WERI-Rb-1 (cell line): ENCODE measurements at regions not wholly inside any gene's neighbourhood (a gene's known extent, or its start where the extent isn't known, plus 50 kb on each side); places are given as distances from the start of the nearest gene placed in this dataset.

ENCODE experiments used
- DNase-seq: peaks from one replicate; pipeline ENCODE4 v3.0.0-alpha.2; 2020
- H3K27ac ChIP-seq: fragments of 250-450 bp; sonication (Bioruptor Pico); 2 replicates; pipeline ENCODE4 v1.5.1; 2020; ENCODE audit warnings: mild to moderate bottlenecking, moderate library complexity
- H3K27me3 ChIP-seq: fragments of 250-450 bp; sonication (Bioruptor Pico); 2 replicates; pipeline ENCODE4 v1.5.1; 2021; ENCODE audit warnings: mild to moderate bottlenecking, low read depth, moderate library complexity; ENCODE audit not compliant: insufficient read depth, severe bottlenecking
- H3K36me3 ChIP-seq: fragments of 250-450 bp; sonication (Bioruptor Pico); 2 replicates; pipeline ENCODE4 v1.5.1; 2020; ENCODE audit warnings: mild to moderate bottlenecking, moderate library complexity
- H3K4me3 ChIP-seq: 2 replicates; pipeline ENCODE4 v1.5.1; 2011; ENCODE audit warnings: low read depth, mild to moderate bottlenecking, control low read depth, low read length
- H3K9me3 ChIP-seq: fragments of 250-450 bp; sonication (Bioruptor Pico); 2 replicates; pipeline ENCODE4 v1.5.1; 2021; ENCODE audit warnings: mild to moderate bottlenecking, moderate library complexity; ENCODE audit not compliant: severe bottlenecking
- TF ChIP-seq, protein P1 (sequence below): IDR thresholded peaks from 2 replicates; pipeline ENCODE4 v1.5.1; 2011; ENCODE audit warnings: low read depth, mild to moderate bottlenecking, control low read depth, inconsistent platforms, low read length

DNA sequence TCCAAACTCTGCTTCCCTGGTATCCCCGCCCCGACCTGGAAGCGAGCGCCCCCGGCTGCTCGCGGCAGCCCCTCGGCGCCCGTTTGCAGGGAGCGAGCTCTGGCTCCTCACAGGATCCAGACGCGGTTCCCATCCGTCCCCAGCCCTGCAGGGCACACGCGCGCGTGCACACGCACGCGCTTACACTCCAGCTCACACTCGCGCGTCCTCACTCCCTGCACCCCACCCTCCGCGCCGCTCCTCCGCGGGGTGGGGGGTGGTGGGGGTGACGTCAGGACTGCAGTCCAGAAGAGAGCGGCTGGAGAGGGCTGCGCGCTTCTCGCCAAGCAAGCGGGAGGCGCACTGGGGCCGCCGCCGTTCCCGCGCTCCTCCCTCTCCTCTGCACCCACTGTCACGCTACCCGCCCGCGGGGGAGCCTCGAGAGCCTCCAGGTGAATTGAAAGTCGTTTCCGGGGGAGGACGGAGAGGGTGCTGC is 255.6 kb downstream of the OTUD1 start:
- no peaks in the 10 kb centered on the region for H3K9me3 ChIP-seq
- peak; percentile 19 for DNase-seq
- H3K4me3 ChIP-seq, result peak overlapping the region; percentile 47
- H3K27me3 ChIP-seq, result peaks cover 20% of the 10 kb centered on the region
- TF ChIP-seq, protein P1, sequence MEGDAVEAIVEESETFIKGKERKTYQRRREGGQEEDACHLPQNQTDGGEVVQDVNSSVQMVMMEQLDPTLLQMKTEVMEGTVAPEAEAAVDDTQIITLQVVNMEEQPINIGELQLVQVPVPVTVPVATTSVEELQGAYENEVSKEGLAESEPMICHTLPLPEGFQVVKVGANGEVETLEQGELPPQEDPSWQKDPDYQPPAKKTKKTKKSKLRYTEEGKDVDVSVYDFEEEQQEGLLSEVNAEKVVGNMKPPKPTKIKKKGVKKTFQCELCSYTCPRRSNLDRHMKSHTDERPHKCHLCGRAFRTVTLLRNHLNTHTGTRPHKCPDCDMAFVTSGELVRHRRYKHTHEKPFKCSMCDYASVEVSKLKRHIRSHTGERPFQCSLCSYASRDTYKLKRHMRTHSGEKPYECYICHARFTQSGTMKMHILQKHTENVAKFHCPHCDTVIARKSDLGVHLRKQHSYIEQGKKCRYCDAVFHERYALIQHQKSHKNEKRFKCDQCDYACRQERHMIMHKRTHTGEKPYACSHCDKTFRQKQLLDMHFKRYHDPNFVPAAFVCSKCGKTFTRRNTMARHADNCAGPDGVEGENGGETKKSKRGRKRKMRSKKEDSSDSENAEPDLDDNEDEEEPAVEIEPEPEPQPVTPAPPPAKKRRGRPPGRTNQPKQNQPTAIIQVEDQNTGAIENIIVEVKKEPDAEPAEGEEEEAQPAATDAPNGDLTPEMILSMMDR, result no peak
- H3K36me3 ChIP-seq, result no peaks in the 10 kb centered on the region
- no peak overlapping the region for H3K27ac ChIP-seq

DNA sequence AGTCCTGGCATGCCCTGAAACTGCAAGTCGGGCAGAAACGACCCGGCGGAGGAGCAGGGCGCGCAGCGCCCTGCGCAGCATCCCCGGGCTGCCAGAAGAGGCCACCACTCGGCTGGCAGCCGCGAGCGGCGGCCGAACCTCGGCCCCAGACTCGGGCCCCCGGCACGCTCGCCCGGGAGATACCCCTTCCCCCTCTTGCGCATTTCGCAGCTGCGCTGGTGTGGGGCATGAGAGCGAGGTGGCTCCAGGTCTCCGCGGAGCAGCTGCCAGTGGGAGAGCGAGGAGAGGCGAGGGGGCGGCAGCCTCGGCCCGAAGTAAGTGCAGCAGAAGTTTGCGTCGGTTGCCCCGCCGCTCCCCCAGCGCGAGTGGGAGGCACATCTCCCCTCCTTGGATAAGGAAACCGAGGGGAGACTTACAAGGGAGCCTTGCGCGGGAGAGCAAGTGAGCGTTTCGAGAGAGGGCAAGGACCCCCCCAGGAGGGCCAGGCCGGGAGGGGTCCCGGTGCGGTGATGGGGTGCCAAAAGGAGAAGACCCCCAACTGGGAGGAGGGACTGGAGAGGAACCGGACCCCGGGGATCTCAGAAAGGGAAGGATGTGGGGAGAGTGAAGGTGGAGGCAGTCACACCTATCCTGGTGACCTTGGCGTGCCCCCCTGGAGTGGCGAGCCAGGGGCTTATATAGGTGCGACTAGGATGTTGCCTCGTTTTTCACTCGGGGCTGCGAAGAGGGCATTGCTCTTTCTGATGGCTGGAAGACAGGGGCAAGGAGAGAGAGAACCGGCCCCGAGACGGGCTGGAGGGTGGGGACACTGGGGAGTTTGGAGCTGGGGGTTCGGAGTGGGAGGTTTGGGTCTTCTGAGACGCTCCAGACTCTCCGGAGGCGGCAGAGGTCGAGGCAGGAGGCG is 256.3 kb downstream of the OTUD1 start:
- Histone ChIP-seq H3K4me3 (peak overlapping the region; percentile 47), H3K27me3 (peaks cover 20% of the 10 kb centered on the region), H3K9me3 (no peaks in the 10 kb centered on the region), H3K36me3 (no peaks in the 10 kb centered on the region), H3K27ac (no peak overlapping the region)
- peak; percentile 10 for DNase-seq
- TF ChIP-seq, protein P1, result 0 out of 2 replicates have a peak, but pooled peaks have one; percentile 17

DNA sequence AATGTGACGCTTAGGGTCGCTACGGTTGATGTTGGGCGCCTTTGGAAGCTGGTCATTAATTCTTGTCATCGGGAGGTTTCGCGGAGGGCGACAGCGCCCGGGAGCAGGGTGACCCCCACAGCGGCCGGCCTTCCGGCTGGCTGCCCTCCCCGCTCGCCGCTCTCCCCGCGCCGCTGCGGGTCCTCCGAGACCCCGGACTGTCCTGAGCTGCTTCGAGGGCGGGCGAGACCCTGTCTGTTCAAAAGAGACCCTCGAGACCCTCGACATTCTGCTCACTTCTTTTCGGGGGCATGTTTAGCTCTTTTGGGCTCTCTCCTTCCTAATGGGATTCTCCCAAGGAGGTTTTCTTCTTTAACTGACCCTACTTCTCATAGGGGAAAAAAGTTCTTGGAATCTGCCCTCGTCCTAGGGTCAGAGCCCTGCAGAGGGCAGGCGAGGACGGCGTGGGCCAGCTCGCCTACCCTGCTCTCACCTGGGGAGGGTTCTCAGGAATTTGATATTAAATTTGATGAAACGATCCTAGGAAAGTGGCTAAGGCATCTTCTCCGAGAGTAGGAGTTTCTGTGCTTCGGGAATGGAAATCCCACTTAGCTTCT is 257.0 kb downstream of the OTUD1 start:
- Histone ChIP-seq H3K27ac (no peak overlapping the region), H3K9me3 (no peaks in the 10 kb centered on the region), H3K27me3 (peaks cover 20% of the 10 kb centered on the region), H3K36me3 (no peaks in the 10 kb centered on the region), H3K4me3 (peak overlapping the region; percentile 47)
- TF ChIP-seq, protein P1, result no peak
- DNase-seq, result no peak

DNA sequence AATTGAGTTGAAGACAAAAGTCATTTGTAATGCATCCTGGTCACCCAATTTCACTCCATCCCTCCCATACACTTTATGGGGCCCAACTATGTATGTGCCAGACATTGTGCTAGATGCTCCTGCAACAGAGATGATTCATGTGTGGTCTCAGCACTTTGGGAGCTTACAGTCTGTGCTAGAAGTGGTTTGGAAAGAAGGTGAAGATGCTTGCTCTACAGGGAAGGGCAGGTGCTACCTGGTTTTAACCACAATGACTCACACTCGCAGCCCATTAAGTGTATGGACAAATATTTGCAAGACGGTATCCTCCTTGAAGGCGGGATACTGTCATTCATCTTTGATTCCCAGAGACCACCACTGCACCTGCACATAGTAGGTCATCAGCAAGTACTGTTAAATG is 257.6 kb downstream of the OTUD1 start:
- no peak overlapping the region for H3K4me3 ChIP-seq
- peaks cover 20% of the 10 kb centered on the region for H3K27me3 ChIP-seq
- no peaks in the 10 kb centered on the region for H3K9me3 ChIP-seq
- no peak overlapping the region for H3K27ac ChIP-seq
- no peaks in the 10 kb centered on the region for H3K36me3 ChIP-seq
- DNase-seq, result no peak
- TF ChIP-seq, protein P1, result no peak

DNA sequence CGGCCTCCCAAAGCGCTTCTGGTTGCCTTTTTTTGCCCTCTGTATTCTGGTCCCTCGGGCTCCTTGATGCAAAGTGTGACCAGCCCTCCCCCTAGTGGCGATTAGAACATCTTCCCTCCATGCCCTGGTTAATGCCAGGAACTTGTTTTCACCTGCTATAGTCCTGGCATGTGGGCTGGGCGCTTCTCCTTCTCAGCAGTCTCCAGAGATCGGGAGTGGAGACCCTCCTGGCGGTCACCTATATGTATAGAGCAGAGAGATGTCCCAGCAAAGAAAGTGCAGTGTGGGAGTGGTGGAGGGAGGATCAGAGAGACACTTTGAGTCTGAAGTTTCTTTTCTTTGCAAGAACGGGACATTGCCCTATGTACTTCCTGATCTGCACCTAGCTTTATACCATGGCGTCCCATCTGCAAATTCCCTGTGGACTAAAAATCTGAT is 264.1 kb downstream of the OTUD1 start:
- TF ChIP-seq, protein P1, result peak; percentile 64
- DNase-seq, result peak; percentile 50
- no peaks in the 10 kb centered on the region for H3K27me3 ChIP-seq
- no peaks in the 10 kb centered on the region for H3K9me3 ChIP-seq
- H3K27ac ChIP-seq, result no peak overlapping the region
- no peaks in the 10 kb centered on the region for H3K36me3 ChIP-seq
- no peak overlapping the region for H3K4me3 ChIP-seq
